HG02588 (cell line): ENCODE measurements at regions not wholly inside any gene's neighbourhood (a gene's known extent, or its start where the extent isn't known, plus 50 kb on each side); places are given as distances from the start of the nearest gene placed in this dataset.

Experiments
- ATAC-seq: cut with Tn5 transposase; IDR thresholded peaks from one replicate; pipeline ENCODE4 v1.9.1; 2021; ENCODE audit warnings: mild to moderate bottlenecking, moderate library complexity; ENCODE audit not compliant: unreplicated experiment

GRCh38 chr11:115579181-115579825, 75.1 kb upstream of the CADM1 start:
- no peak for ATAC-seq

DNA sequence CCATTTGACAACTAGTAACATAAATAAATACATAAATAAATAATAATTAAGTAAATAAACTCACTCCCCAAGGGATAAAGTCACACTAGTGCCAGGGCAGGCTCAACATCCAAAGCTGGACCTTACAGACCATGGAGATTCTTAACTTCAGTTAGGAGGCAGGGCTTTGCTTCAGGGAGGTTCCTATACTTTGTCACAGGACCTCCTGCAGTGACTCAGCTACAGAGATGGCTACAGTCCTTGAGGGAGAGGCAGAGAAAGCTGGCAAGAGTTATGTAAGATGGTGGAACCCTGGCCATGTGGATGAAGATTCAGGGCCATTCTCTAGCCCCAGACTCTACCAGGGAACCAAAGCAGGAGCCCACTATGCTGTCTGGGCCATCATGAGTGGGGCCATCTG, 74.1 kb upstream of the CADM1 start:
- no peak for ATAC-seq

DNA sequence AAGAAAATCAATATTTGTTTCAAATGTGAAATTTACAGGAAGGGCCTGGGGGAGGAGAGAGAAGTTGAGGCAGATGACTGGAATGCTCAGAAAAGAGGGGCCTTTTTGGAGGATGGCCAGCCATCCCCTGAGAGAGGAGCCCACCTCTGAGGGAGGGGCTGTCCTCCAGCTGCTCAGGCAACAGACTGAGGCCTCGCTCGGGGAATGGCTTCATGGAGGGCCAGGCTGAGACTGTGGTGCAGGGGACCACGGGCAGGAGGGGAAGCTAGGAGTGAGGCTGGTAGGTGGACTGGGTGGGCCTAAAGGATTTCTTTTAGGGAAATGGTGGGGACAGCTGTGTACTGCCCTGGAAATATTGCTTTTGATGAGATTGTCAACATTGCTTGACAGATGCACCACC, 73.5 kb upstream of the CADM1 start:
- ATAC-seq, result no peak

- ATAC-seq, result no peak
Measured at GRCh38 chr11:115576606-115577380, 72.6 kb upstream of the CADM1 start.

DNA sequence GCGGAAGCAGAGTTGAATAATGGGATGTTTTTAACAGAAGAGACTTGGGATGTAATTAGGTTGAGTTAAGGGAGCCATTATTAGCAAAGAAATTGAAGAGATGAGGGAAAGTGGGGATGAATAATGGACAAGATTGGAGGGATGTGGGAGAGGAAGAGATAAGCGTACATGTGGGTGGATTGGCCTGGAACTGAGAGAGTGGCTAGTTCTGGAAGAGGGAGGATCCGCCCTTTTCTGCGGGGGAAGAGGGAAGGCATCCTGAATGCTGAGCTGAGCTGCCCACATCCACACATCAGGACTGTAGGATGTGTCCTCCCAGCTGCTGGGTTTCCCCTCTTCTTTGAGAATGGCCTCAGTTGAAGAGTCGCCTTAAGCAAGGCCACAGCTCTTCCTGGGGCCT, 68.3 kb upstream of the CADM1 start:
- no peak for ATAC-seq

- ATAC-seq, result no peak
Measured at GRCh38 chr11:115566180-115566764, 62.1 kb upstream of the CADM1 start.

DNA sequence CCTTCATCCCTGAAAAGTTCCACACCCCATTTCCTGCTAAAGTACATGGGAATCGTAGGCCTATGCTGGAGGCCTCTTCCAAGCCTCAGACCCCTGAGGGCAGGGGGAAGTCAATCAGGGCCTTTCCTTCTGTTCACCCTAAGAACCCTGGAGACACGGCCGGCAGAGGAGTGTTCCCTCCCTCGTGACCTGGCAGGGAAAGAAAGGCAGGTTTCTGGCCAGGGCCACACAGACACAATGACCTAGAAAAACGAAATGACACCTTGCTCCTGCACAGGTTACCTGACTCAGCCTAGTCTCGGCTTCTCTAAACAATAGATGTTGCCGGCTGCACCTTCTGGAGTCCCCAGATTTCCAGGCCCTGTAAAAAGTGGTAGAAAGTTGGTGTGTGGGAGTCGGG, 60.6 kb upstream of the CADM1 start:
- ATAC-seq, result no peak

DNA sequence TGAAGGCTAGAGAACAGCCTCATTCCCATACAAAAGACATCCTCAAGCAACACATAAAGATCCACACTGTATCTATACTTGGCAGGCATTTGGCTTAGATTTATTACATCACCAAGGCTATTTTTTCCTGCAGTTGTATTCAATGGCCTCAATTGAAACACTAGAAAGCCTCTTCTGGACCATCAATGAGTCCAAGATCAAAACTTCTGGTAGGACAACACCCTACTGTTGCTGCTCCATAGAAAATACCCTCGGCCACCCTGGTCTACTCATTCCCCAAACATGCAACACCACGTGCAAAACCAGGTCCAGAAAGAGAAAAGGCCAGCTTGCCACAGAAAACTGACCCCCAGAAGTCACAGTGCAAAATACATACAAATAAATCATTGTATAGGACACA, 56.9 kb upstream of the CADM1 start:
- ATAC-seq, result no peak

- no peak for ATAC-seq
Measured at GRCh38 chr11:115558635-115559034, 54.4 kb upstream of the CADM1 start.

- no peak for ATAC-seq
Measured at GRCh38 chr11:115557681-115558080, 53.5 kb upstream of the CADM1 start.

DNA sequence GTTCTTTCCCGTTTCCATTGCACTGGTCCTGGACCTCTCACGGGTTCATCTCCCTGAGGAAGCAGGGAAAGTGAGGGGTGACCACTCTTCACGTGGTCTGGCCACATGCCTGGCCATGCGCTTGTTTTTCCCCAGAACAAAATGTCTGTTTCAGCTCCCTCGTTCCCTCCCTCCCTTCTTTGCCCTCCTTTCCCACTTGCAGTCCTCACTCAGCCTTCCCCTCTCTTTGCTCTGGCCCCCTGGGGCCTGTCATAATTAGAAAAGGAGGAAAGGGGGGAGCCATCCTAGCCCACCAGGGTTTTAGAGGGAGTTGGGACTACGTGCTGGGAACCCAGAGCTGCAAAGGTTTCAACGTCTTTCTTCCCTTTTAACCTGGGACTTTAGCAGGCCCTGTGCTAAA, 52.8 kb upstream of the CADM1 start:
- no peak for ATAC-seq

GRCh38 chr11:115555336-115556090, 51.3 kb upstream of the CADM1 start:
- no peak for ATAC-seq
